Mammary epithelial cell (primary cell): ENCODE measurements at regions not wholly inside any gene's neighbourhood (a gene's known extent, or its start where the extent isn't known, plus 50 kb on each side); places are given as distances from the start of the nearest gene placed in this dataset.

ENCODE experiments used
- CTCF ChIP-seq, 2 donors: IDR thresholded peaks in 1 of 2; conservative IDR thresholded peaks in 1 of 2; 2 replicates each; pipeline ENCODE4 v1.5.1; 2011 to 2012; ENCODE audit warnings: inconsistent platforms in 2 of 2, low read length in 2 of 2, mild to moderate bottlenecking in 2 of 2, control low read depth in 1 of 2, low read depth in 1 of 2; ENCODE audit not compliant: insufficient read depth in 1 of 2; ENCODE audit errors: extremely low read depth in 1 of 2
- EZH2 ChIP-seq: IDR thresholded peaks from 2 replicates; pipeline ENCODE4 v1.6.1; 2012; ENCODE audit warnings: low read length, inconsistent platforms, borderline replicate concordance

GRCh38 chr7:41881331-41882130 is 178.6 kb upstream of the INHBA start:
- no peak for TF ChIP-seq CTCF (conservative IDR thresholded peaks at IDR 0.05 in 1 of 2, IDR thresholded peaks at IDR 0.05 in 1 of 2; ENCODE audit: extremely low read depth in 1 of 2, insufficient read depth in 1 of 2, low read depth in 1 of 2, low read length in 2 of 2)
- no peak for TF ChIP-seq EZH2
